ENCODE measurements at regions not wholly inside any gene's neighbourhood (a gene's known extent, or its start where the extent isn't known, plus 50 kb on each side); places are given as distances from the start of the nearest gene placed in this dataset.
"Not testable (repeated sequence)": the region's sequence is repeated elsewhere in the genome, so short reads cannot be mapped to it uniquely, and the experiment has no call there.

GRCh38 chr5:6082685-6083084 is 295.7 kb downstream of the MED10 start:
- TF ChIP-seq CTCF (IDR thresholded peaks at IDR 0.05; ENCODE audit: control insufficient read depth, extremely low read depth, insufficient read depth), result no peak
- H3K4me3 ChIP-seq (ENCODE audit: low read depth, low read length), result no peak overlapping the region
- no peak for DNase-seq (ENCODE audit: low read depth)

GRCh38 chr5:6081727-6082210 is 296.6 kb downstream of the MED10 start:
- TF ChIP-seq CTCF (IDR thresholded peaks at IDR 0.05; ENCODE audit: control insufficient read depth, extremely low read depth, insufficient read depth), result no peak
- DNase-seq (ENCODE audit: low read depth), result no peak
- no peak overlapping the region for H3K4me3 ChIP-seq (ENCODE audit: low read depth, low read length)

- no peak overlapping the region for H3K4me3 ChIP-seq (ENCODE audit: low read depth, low read length)
- DNase-seq (ENCODE audit: low read depth), result no peak
- no peak for TF ChIP-seq CTCF (IDR thresholded peaks at IDR 0.05; ENCODE audit: control insufficient read depth, extremely low read depth, insufficient read depth)
Observed at GRCh38 chr5:6080930-6081726, 297.2 kb downstream of the MED10 start.

- DNase-seq (ENCODE audit: low read depth), result no peak
- no peak overlapping the region for H3K4me3 ChIP-seq (ENCODE audit: low read depth, low read length)
- TF ChIP-seq CTCF (IDR thresholded peaks at IDR 0.05; ENCODE audit: control insufficient read depth, extremely low read depth, insufficient read depth), result no peak
Observed at GRCh38 chr5:6080436-6080835, 297.9 kb downstream of the MED10 start.

- no peak overlapping the region for H3K4me3 ChIP-seq (ENCODE audit: low read depth, low read length)
- DNase-seq (ENCODE audit: low read depth), result no peak
- TF ChIP-seq CTCF (IDR thresholded peaks at IDR 0.05; ENCODE audit: control insufficient read depth, extremely low read depth, insufficient read depth), result no peak
Observed at GRCh38 chr5:6078881-6079280, 299.5 kb downstream of the MED10 start.

GRCh38 chr5:6076341-6077239 is 301.8 kb downstream of the MED10 start:
- DNase-seq (ENCODE audit: low read depth), result no peak
- no peak overlapping the region for H3K4me3 ChIP-seq (ENCODE audit: low read depth, low read length)
- TF ChIP-seq CTCF (IDR thresholded peaks at IDR 0.05; ENCODE audit: control insufficient read depth, extremely low read depth, insufficient read depth), result no peak

- not testable (repeated sequence) for DNase-seq (ENCODE audit: low read depth); H3K4me3 ChIP-seq (ENCODE audit: low read depth, low read length)
Observed at GRCh38 chr5:6072488-6072887, 305.9 kb downstream of the MED10 start.
